Esophagus squamous epithelium (tissue), 4 donors: ENCODE measurements at regions not wholly inside any gene's neighbourhood (a gene's known extent, or its start where the extent isn't known, plus 50 kb on each side); places are given as distances from the start of the nearest gene placed in this dataset.

Experiments
- CTCF ChIP-seq, 6 experiments: fragments of 450-650 bp in 4 of 6; fragments of 200-600 bp in 2 of 6; sonication (generic) in 2 of 6; IDR thresholded peaks; one replicate each; pipeline ENCODE4 v1.5.1; 2016 to 2019; ENCODE audit warnings: antibody characterized with exemption in 6 of 6, mild to moderate bottlenecking in 4 of 6, moderate library complexity in 4 of 6
- POLR2A ChIP-seq, 4 donors: fragments of 450-650 bp; IDR thresholded peaks; one replicate each; pipeline ENCODE4 v1.6.1; 2017; ENCODE audit warnings: antibody characterized with exemption in 4 of 4, mild to moderate bottlenecking in 4 of 4, moderate library complexity in 3 of 4

GRCh38 chr12:111111681-111112080, 191.3 kb upstream of the MYL2 start:
- TF ChIP-seq POLR2A (IDR thresholded peaks at IDR 0.05): no peak
- no peak for TF ChIP-seq CTCF (IDR thresholded peaks at IDR 0.05)
